Neutrophil (primary cell): ENCODE measurements at regions not wholly inside any gene's neighbourhood (a gene's known extent, or its start where the extent isn't known, plus 50 kb on each side); places are given as distances from the start of the nearest gene placed in this dataset.

Experiments
- H3K27ac ChIP-seq: fragments of 200-600 bp; sonication (generic); 2 replicates; pipeline ENCODE4 v1.5.1; 2016; ENCODE audit warnings: mild to moderate bottlenecking, moderate library complexity
- H3K27me3 ChIP-seq: fragments of 200-600 bp; sonication (generic); 2 replicates; pipeline ENCODE4 v1.6.0; 2016; ENCODE audit warnings: mild to moderate bottlenecking
- H3K36me3 ChIP-seq: fragments of 200-600 bp; sonication (generic); 2 replicates; pipeline ENCODE4 v1.5.1; 2017
- H3K4me1 ChIP-seq, 2 experiments: fragments of 200-600 bp in 1 of 2; sonication (generic) in 1 of 2; 1 replicate in 1 of 2; 2 replicates in 1 of 2; pipeline versions ENCODE4 v1.5.1 to v1.6.1; 2013 to 2016; ENCODE audit warnings: low read depth in 1 of 2, low read length in 1 of 2, mild to moderate bottlenecking in 1 of 2, moderate library complexity in 1 of 2; ENCODE audit not compliant: control insufficient read depth in 1 of 2, insufficient read depth in 1 of 2
- H3K4me3 ChIP-seq, 2 experiments: fragments of 200-600 bp in 1 of 2; sonication (generic) in 1 of 2; 1 replicate in 1 of 2; 2 replicates in 1 of 2; pipeline ENCODE4 v1.5.1; 2013 to 2016; ENCODE audit warnings: low read depth in 1 of 2, low read length in 1 of 2, mild to moderate bottlenecking in 1 of 2, moderate library complexity in 1 of 2
- H3K9me3 ChIP-seq: fragments of 200-600 bp; sonication (generic); 2 replicates; pipeline ENCODE4 v1.5.1; 2016
- CTCF ChIP-seq: fragments of 200-600 bp; sonication (generic); IDR thresholded peaks from 2 replicates; pipeline ENCODE4 v1.5.1; 2016; ENCODE audit warnings: antibody characterized with exemption

GRCh38 chr9:108479989-108480652 lies 375.7 kb downstream of the ACTL7B start:
- TF ChIP-seq CTCF, result no peak
- Histone ChIP-seq H3K27me3 (no peaks in the 10 kb centered on the region), H3K9me3 (no peaks in the 10 kb centered on the region), H3K27ac (no peak overlapping the region), H3K4me1 (no peaks in the 10 kb centered on the region), H3K36me3 (no peaks in the 10 kb centered on the region), H3K4me3 (no peak overlapping the region)

GRCh38 chr9:108478431-108479332 lies 377.1 kb downstream of the ACTL7B start:
- H3K4me1 ChIP-seq, result no peaks in the 10 kb centered on the region
- H3K27ac ChIP-seq, result no peak overlapping the region
- no peaks in the 10 kb centered on the region for H3K36me3 ChIP-seq
- H3K4me3 ChIP-seq, result no peak overlapping the region
- no peak for TF ChIP-seq CTCF
- H3K9me3 ChIP-seq, result no peaks in the 10 kb centered on the region
- H3K27me3 ChIP-seq, result no peaks in the 10 kb centered on the region

GRCh38 chr9:108477529-108478006 lies 378.2 kb downstream of the ACTL7B start:
- Histone ChIP-seq H3K4me1 (no peaks in the 10 kb centered on the region), H3K9me3 (no peaks in the 10 kb centered on the region), H3K27me3 (no peaks in the 10 kb centered on the region), H3K27ac (no peak overlapping the region), H3K4me3 (no peak overlapping the region), H3K36me3 (no peaks in the 10 kb centered on the region)
- TF ChIP-seq CTCF, result no peak

- H3K36me3 ChIP-seq, result no peaks in the 10 kb centered on the region
- no peaks in the 10 kb centered on the region for H3K27me3 ChIP-seq
- no peak overlapping the region for H3K27ac ChIP-seq
- no peaks in the 10 kb centered on the region for H3K9me3 ChIP-seq
- no peak for TF ChIP-seq CTCF
- no peaks in the 10 kb centered on the region for H3K4me1 ChIP-seq
- no peak overlapping the region for H3K4me3 ChIP-seq
Observed at GRCh38 chr9:108476574-108476973, 379.2 kb downstream of the ACTL7B start.

- TF ChIP-seq CTCF, result no peak
- Histone ChIP-seq H3K9me3 (no peaks in the 10 kb centered on the region), H3K27ac (no peak overlapping the region), H3K36me3 (no peaks in the 10 kb centered on the region), H3K4me1 (no peaks in the 10 kb centered on the region), H3K27me3 (no peaks in the 10 kb centered on the region), H3K4me3 (no peak overlapping the region)
Observed at GRCh38 chr9:108475813-108476212, 380.0 kb downstream of the ACTL7B start.
